ENCODE measurements at regions not wholly inside any gene's neighbourhood (a gene's known extent, or its start where the extent isn't known, plus 50 kb on each side); places are given as distances from the start of the nearest gene placed in this dataset.

DNA sequence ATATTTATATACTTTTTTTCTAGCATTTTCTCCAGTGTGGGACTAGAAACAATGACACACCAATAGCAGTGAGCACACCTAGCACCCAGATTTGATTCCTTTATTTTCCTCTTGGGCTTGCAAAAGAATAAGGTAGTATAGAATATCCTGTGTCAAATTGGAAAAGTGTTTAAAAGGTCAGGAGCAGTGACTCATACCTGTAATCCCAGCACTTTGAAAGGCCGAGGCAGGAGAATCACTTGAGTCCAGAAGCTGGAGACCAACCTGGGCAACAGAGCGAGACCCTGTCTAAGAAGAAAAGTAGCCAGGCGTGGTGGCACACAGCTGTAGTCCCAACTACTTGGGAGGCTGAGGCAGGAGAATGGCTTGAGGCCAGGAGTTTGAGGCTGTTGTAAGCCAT lies 53.8 kb upstream of the SGPP1 start:
- DNase-seq (ENCODE audit: low read depth) = no peak

DNA sequence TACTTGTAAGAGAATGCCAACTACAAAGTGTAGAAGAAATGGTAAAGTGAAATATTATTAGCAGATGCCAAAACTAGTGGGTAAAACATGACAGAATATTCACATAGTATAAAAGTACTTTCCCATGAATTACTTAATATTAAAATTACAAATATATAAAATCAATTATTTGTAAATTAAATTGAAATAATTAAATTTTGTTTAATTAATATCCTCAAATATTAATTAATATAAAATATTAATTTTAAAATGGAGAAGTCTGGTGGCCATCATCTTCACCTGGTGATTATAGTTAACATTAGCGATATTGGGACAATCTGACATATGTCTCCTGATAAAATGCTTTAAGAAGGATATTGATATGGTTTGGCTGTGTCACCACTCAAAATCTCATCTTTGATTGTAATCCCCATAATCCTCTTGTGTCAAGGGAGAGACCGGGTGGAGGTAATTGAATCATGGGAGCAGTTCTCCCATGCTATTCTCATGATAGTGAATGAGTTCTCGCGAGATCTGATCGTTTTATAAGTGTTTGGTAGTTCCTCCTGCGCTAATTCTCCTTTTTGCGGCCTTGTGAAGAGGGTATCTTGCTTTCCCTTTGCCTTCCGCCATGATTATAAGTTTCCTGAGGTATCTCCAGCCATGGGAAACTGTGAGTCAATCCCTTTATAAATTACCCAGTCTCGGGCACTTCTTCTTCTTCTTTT lies 55.0 kb upstream of the SGPP1 start:
- DNase-seq (ENCODE audit: low read depth) = no peak

DNA sequence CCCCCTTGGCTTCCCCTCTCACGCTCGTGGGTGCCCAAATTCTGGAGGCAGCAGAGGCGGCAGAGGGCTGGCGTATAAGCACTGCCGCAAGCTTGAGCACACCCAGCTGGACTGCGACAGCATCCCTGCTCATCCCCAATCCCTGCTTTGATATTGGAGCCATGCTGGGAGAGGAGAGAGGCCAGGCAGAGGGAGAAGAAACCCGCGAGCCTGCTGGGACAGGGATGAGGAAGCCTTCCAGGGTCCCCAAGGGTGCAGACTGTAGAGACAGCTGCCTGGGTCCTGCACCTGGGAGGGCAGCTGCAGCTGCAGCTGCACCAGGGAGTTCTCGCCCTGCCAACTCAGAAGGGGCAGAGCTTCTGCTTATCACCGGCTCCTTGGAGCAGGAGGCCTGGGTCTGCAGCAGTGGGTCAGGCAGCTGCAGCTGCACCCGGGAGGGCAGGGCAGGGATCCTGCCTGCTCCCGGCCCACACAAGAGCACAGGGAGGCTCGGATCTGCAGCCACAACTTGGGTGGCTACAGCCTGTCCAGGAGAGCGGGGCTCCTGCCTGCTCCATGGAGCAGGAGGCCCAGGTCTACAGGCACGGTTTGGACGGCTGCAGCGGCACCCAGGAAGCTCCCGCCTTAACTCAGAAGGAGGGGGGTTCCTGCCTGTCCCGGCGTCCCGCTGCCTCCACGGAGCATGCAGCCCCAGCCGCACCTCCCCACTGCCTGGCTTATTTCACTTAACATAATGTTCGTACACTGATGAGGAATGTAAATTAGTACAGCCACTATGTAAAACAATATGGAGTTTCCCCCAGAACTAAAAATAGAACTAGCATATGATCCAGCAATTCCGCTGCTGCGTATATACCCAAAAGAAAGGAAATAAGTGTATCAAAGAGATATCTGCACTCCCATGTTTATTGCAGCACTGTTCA lies 60.4 kb upstream of the SGPP1 start:
- peak; percentile 31 for DNase-seq (ENCODE audit: low read depth)

DNA sequence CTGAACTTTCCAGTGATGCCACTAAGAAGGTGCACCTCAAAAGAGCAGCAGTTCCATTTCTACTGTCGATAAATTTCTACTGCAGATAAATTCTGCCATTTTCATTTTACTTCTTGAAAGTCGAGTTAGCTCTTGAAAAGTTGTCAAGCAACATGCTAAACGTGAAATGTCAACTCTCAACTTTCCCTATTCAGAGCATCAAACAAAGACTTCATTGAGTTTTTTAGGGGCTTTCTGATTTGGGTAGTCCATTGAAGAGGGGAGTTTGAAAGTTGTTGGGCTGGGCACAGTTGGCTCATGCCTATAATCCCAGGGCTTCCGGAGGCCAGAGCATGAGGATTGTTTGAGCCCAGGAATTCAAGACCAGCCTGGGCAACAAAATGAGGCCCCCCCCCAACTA lies 59.4 kb upstream of the SYNE2 start:
- no peak for DNase-seq (ENCODE audit: low read depth)

DNA sequence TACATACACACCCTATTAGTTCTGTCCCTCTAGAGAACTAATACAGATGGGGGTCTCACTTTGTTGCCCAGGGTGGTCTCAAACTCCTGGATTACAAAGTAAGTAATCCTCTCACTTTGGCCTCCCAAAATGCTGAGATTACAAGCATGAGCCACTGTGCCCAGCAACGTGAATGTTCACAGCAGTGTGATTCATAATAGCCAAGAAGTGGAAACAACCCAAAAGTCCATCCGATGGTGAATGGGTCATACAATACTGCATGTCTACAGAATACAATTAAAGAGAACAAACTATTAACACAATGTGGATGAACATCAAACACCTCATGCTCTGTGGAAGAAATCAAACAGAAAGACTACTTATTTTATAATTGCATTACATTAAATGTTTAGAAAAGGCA lies 57.3 kb upstream of the SYNE2 start:
- no peak for DNase-seq (ENCODE audit: low read depth)

DNA sequence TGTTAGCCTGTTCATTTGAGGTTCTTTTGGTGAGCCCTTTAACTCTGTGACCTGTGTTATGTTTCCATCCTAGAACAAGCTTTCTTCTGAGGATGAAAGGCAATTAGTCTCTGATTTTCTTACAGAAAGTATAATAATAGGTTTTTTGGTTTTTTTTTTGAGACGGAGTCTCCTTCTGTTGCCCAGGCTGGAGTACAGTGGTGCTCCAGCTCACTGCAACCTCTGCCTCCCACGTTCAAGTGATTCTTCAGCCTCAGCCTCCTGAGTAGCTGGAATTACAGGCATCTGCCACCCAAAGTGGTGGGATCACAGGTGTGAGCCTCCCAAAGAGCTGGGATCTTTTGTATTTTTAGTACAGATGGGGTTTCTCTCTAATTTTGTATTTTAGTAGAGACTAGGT lies 52.7 kb upstream of the SYNE2 start:
- no peak for DNase-seq (ENCODE audit: low read depth)

DNA sequence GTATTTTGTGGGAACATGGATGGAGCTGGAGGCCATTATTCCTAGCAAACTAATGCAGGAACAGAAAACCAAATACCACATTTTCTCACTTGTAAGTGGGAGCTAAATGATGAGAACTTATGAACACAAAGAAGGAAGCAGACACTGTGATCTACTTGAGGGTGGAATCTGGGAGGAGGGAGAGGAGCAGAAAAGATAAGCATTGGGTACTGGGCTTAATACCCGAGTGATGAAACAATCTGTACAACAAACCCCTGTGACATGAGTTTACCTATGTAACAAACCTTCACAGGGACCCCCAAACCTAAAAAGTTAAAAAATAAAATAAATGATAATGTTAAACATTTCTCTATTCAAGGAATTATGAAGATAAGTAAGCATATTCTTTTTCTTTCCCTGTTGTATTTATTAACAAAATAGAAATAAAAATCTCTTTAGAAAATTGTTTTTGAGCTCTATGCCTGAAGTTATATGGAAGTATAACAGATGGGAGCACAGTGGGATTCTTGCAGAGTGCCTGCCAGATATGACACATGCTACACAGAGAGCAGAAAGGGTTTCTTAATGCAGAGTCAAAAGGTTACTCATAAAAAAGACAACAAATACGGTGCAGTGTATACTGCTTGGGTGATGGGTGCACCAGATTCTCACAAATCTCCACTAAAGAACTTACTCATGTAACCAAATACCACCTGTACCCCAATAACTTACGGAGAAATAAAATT lies 52.0 kb upstream of the SYNE2 start:
- DNase-seq (ENCODE audit: low read depth) = peak; percentile 17

Data from LHCN-M2 (cell line).